Prostate gland (tissue), 2 donors: ENCODE measurements at regions not wholly inside any gene's neighbourhood (a gene's known extent, or its start where the extent isn't known, plus 50 kb on each side); places are given as distances from the start of the nearest gene placed in this dataset.

ENCODE experiments used
- DNase-seq: peaks from one replicate; pipeline ENCODE4 v3.0.0-alpha.2; 2019; ENCODE audit warnings: low spot score
- H3K27ac ChIP-seq, 2 donors: fragments of 200-600 bp; sonication (generic); 2 replicates each; pipeline ENCODE4 v1.5.1; 2017 to 2019
- H3K27me3 ChIP-seq: fragments of 200-600 bp; sonication (generic); replicated peaks from 2 replicates; pipeline ENCODE4 v1.5.1; 2019; ENCODE audit not compliant: insufficient read depth
- H3K36me3 ChIP-seq, 2 donors: fragments of 200-600 bp; sonication (generic); 1 replicate in 1 of 2; 2 replicates in 1 of 2; pipeline versions ENCODE4 v1.5.1 to v1.8.1; 2017 to 2019
- H3K4me1 ChIP-seq: fragments of 200-600 bp; sonication (generic); replicated peaks from 2 replicates; pipeline ENCODE4 v1.5.1; 2019
- H3K4me3 ChIP-seq, 2 donors: fragments of 200-600 bp; sonication (generic); 2 replicates each; pipeline ENCODE4 v1.5.1; 2017 to 2019
- H3K9me3 ChIP-seq: fragments of 200-600 bp; sonication (generic); 2 replicates; pipeline ENCODE4 v1.5.1; 2017
- CTCF ChIP-seq, 4 experiments: fragments of 200-600 bp in 2 of 4; fragments of 450-650 bp in 2 of 4; sonication (generic) in 2 of 4; IDR thresholded peaks; 1 replicate in 3 of 4; 2 replicates in 1 of 4; pipeline ENCODE4 v1.5.1; 2016 to 2019; ENCODE audit warnings: antibody characterized with exemption in 4 of 4, mild to moderate bottlenecking in 2 of 4, moderate library complexity in 2 of 4
- POLR2A ChIP-seq: fragments of 450-650 bp; IDR thresholded peaks from one replicate; pipeline ENCODE4 v1.6.1; 2016; ENCODE audit warnings: antibody characterized with exemption, mild to moderate bottlenecking
- POLR2AphosphoS5 ChIP-seq: sonication (generic); formaldehyde crosslinking; IDR thresholded peaks from one replicate; pipeline ENCODE4 v1.6.1; 2017; ENCODE audit warnings: antibody characterized with exemption
- WGBS: methylation state at CpG from one replicate; pipeline ENCODE4 v1.1.5; 2018; 5-methylcytosine and 5-hydroxymethylcytosine counted together
- intact Hi-C: fragments of 100-400 bp; cut with DNase I; formaldehyde crosslinking; loops from one replicate; pipeline ENCODE4 v1.14.2; 2022

- TF ChIP-seq CTCF (IDR thresholded peaks at IDR 0.05) (no peak), POLR2A (no peak), POLR2AphosphoS5 (no peak)
Observed at GRCh38 chr2:236887531-236887930, 198.2 kb upstream of the COPS8 start.

GRCh38 chr2:236887953-236888793 is 197.5 kb upstream of the COPS8 start:
- DNase-seq: no peak
- Histone ChIP-seq H3K4me3 (no peak overlapping the region), H3K9me3 (no peaks in the 10 kb centered on the region), H3K36me3 (no peaks in the 10 kb centered on the region), H3K27ac (no peak overlapping the region), H3K27me3 (no peaks in the 10 kb centered on the region), H3K4me1 (no peaks in the 10 kb centered on the region)
- no peak for TF ChIP-seq CTCF (IDR thresholded peaks at IDR 0.05)
- TF ChIP-seq POLR2A: no peak
- TF ChIP-seq POLR2AphosphoS5: no peak
- 83% methylated on average over 15 of the region's 15 CpGs for WGBS
- intact Hi-C loops: no loop called here

More at GRCh38 chr2:236887531-236887930, 198.2 kb upstream of the COPS8 start:
- DNase-seq: peak; percentile 17
- Histone ChIP-seq H3K27me3 (no peaks in the 10 kb centered on the region), H3K4me3 (no peak overlapping the region), H3K9me3 (no peaks in the 10 kb centered on the region), H3K27ac (no peak overlapping the region), H3K36me3 (no peaks in the 10 kb centered on the region), H3K4me1 (no peaks in the 10 kb centered on the region)
- intact Hi-C loops: no loop called here
- 37% methylated on average over 6 of the region's 6 CpGs for WGBS

GRCh38 chr2:236888794-236889780 is 196.6 kb upstream of the COPS8 start:
- Histone ChIP-seq H3K27me3 (no peaks in the 10 kb centered on the region), H3K9me3 (no peaks in the 10 kb centered on the region), H3K4me3 (no peak overlapping the region), H3K36me3 (no peaks in the 10 kb centered on the region), H3K27ac (no peak overlapping the region), H3K4me1 (no peaks in the 10 kb centered on the region)
- no peak for DNase-seq
- no peak for TF ChIP-seq POLR2A
- no peak for TF ChIP-seq CTCF (IDR thresholded peaks at IDR 0.05)
- no peak for TF ChIP-seq POLR2AphosphoS5
- intact Hi-C loops: no loop called here
- WGBS: 79% methylated on average over 24 of the region's 24 CpGs

GRCh38 chr2:236889791-236890704 is 195.6 kb upstream of the COPS8 start:
- 92% methylated on average over 22 of the region's 22 CpGs for WGBS
- H3K9me3 ChIP-seq: no peaks in the 10 kb centered on the region
- H3K36me3 ChIP-seq: no peaks in the 10 kb centered on the region
- no peaks in the 10 kb centered on the region for H3K27me3 ChIP-seq
- DNase-seq: no peak
- intact Hi-C loops: no loop called here
- no peak overlapping the region for H3K4me3 ChIP-seq
- no peaks in the 10 kb centered on the region for H3K4me1 ChIP-seq
- H3K27ac ChIP-seq: no peak overlapping the region
- no peak for TF ChIP-seq POLR2AphosphoS5
